PFSK-1 (cell line): ENCODE measurements at regions not wholly inside any gene's neighbourhood (a gene's known extent, or its start where the extent isn't known, plus 50 kb on each side); places are given as distances from the start of the nearest gene placed in this dataset.

Experiments used
- POLR2AphosphoS5 ChIP-seq: IDR thresholded peaks from 2 replicates; pipeline ENCODE4 v1.6.1; 2012; ENCODE audit warnings: low read depth, mild to moderate bottlenecking, control low read depth, low read length, moderate library complexity
- REST ChIP-seq, 2 experiments: IDR thresholded peaks; 2 replicates each; pipeline versions ENCODE4 v1.6.1 to v1.8.0; 2011 to 2012; ENCODE audit warnings: low read depth in 2 of 2, low read length in 2 of 2, control low read depth in 1 of 2, inconsistent platforms in 1 of 2, mild to moderate bottlenecking in 1 of 2, moderate library complexity in 1 of 2; ENCODE audit not compliant: insufficient read depth in 1 of 2
- TAF1 ChIP-seq: IDR thresholded peaks from 2 replicates; pipeline ENCODE4 v1.6.1; 2012; ENCODE audit warnings: low read length, control low read depth, borderline replicate concordance; ENCODE audit not compliant: insufficient read depth

GRCh38 chr6:165984729-165985275 lies 182.8 kb downstream of the TBXT start:
- TF ChIP-seq POLR2AphosphoS5 (peak; percentile 84), TAF1 (no peak; the same call in 1 of the 2 replicates), REST (IDR thresholded peaks at IDR 0.05; ENCODE audit: insufficient read depth in 1 of 2, low read depth in 2 of 2, low read length in 2 of 2) (peak in 1 of 2 experiments; percentile 62; a peak in 1 of 4 replicates)
